ENCODE measurements at regions not wholly inside any gene's neighbourhood (a gene's known extent, or its start where the extent isn't known, plus 50 kb on each side); places are given as distances from the start of the nearest gene placed in this dataset.

GRCh38 chr4:135015771-135016170, 814.2 kb upstream of the PABPC4L start:
- no peaks in the 10 kb centered on the region for H3K36me3 ChIP-seq (ENCODE audit: control insufficient read depth, insufficient read depth, low read length)
- no peaks in the 10 kb centered on the region for H3K4me1 ChIP-seq (ENCODE audit: control insufficient read depth, insufficient read depth, low read length)
- H3K27me3 ChIP-seq (ENCODE audit: control insufficient read depth, insufficient read depth, low read length), result no peaks in the 10 kb centered on the region
- no peak overlapping the region for H3K4me3 ChIP-seq (ENCODE audit: low read depth, low read length)
- H3K9me3 ChIP-seq (ENCODE audit: control insufficient read depth, insufficient read depth, low read length), result no peaks in the 10 kb centered on the region
- no peak overlapping the region for H3K9ac ChIP-seq (ENCODE audit: low read depth, low read length)

DNA sequence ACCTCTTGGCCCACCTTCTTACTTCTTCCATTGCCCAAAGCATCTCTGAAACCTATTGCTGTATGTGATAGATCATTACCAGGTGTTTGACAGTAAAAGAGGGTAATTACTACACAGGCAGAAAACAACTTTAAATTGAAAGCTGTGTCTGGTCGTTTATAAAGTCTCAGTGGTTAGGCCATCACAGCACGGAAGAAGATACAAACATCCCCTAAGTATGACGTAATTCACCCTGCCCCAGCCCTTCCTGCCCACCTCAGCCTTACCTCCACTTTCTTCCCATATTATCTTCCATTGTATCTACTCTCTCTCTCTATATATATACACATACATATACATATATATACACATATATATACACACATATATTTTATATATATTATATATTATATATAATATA, 805.8 kb upstream of the PABPC4L start:
- Histone ChIP-seq H3K36me3 (ENCODE audit: control insufficient read depth, insufficient read depth, low read length) (no peaks in the 10 kb centered on the region), H3K9me3 (ENCODE audit: control insufficient read depth, insufficient read depth, low read length) (no peaks in the 10 kb centered on the region), H3K4me3 (ENCODE audit: low read depth, low read length) (no peak overlapping the region), H3K9ac (ENCODE audit: low read depth, low read length) (no peak overlapping the region), H3K27me3 (ENCODE audit: control insufficient read depth, insufficient read depth, low read length) (no peaks in the 10 kb centered on the region), H3K4me1 (ENCODE audit: control insufficient read depth, insufficient read depth, low read length) (peaks cover 4% of the 10 kb centered on the region)

- H3K9me3 ChIP-seq (ENCODE audit: control insufficient read depth, insufficient read depth, low read length), result no peaks in the 10 kb centered on the region
- no peaks in the 10 kb centered on the region for H3K27me3 ChIP-seq (ENCODE audit: control insufficient read depth, insufficient read depth, low read length)
- H3K36me3 ChIP-seq (ENCODE audit: control insufficient read depth, insufficient read depth, low read length), result no peaks in the 10 kb centered on the region
- no peak overlapping the region for H3K4me3 ChIP-seq (ENCODE audit: low read depth, low read length)
- H3K9ac ChIP-seq (ENCODE audit: low read depth, low read length), result no peak overlapping the region
- H3K4me1 ChIP-seq (ENCODE audit: control insufficient read depth, insufficient read depth, low read length), result no peaks in the 10 kb centered on the region
These were observed 797.6 kb upstream of the PABPC4L start for GRCh38 chr4:134999169-134999568.

DNA sequence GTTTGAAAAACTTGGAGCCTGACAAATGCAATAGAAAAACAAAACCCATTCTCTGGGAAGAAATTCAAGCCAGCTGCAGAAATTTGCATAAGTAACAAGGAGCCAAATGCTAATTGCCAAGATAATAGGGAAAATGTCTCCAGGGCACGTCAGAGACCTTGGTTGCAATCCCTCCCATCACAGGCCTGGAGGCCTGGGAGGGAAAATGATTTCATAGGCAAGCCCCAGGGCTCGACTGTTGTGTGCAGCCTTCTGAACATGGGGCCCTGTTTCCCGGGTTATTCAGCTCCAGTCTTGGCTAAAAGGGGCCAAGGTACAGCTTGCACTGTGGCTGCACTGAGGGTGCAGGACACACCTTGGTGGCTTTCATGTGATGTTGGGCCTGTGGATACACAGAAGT, 760.4 kb upstream of the PABPC4L start:
- Histone ChIP-seq H3K9ac (ENCODE audit: low read depth, low read length) (no peak overlapping the region), H3K9me3 (ENCODE audit: control insufficient read depth, insufficient read depth, low read length) (no peaks in the 10 kb centered on the region), H3K27me3 (ENCODE audit: control insufficient read depth, insufficient read depth, low read length) (no peaks in the 10 kb centered on the region), H3K4me3 (ENCODE audit: low read depth, low read length) (no peak overlapping the region), H3K36me3 (ENCODE audit: control insufficient read depth, insufficient read depth, low read length) (no peaks in the 10 kb centered on the region), H3K4me1 (ENCODE audit: control insufficient read depth, insufficient read depth, low read length) (no peaks in the 10 kb centered on the region)

GRCh38 chr4:134958862-134959261, 757.3 kb upstream of the PABPC4L start:
- H3K9ac ChIP-seq (ENCODE audit: low read depth, low read length), result no peak overlapping the region
- no peaks in the 10 kb centered on the region for H3K36me3 ChIP-seq (ENCODE audit: control insufficient read depth, insufficient read depth, low read length)
- no peaks in the 10 kb centered on the region for H3K27me3 ChIP-seq (ENCODE audit: control insufficient read depth, insufficient read depth, low read length)
- no peak overlapping the region for H3K4me3 ChIP-seq (ENCODE audit: low read depth, low read length)
- no peaks in the 10 kb centered on the region for H3K9me3 ChIP-seq (ENCODE audit: control insufficient read depth, insufficient read depth, low read length)
- H3K4me1 ChIP-seq (ENCODE audit: control insufficient read depth, insufficient read depth, low read length), result no peaks in the 10 kb centered on the region

DNA sequence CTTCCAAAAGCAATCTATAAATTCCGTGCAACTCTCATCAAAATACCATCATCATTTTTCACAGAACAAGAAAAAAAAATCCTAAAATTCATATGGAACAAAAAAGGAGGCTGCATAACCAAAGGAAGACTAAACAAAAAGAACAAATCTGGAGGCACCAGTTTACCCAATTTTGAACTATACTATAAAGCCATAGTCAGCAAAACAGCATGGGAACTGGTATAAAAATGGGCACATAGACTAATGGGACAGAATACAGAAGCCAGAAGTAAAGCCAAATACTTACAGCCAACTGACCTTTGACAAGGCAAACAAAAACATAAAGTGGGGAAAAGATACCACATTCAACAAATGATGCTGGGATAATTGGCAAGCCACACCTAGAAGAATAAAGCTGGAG, 753.5 kb upstream of the PABPC4L start:
- Histone ChIP-seq H3K36me3 (ENCODE audit: control insufficient read depth, insufficient read depth, low read length) (no peaks in the 10 kb centered on the region), H3K9me3 (ENCODE audit: control insufficient read depth, insufficient read depth, low read length) (no peaks in the 10 kb centered on the region), H3K4me1 (ENCODE audit: control insufficient read depth, insufficient read depth, low read length) (no peaks in the 10 kb centered on the region), H3K27me3 (ENCODE audit: control insufficient read depth, insufficient read depth, low read length) (no peaks in the 10 kb centered on the region), H3K9ac (ENCODE audit: low read depth, low read length) (no peak overlapping the region), H3K4me3 (ENCODE audit: low read depth, low read length) (no peak overlapping the region)

GRCh38 chr4:134952775-134953174, 751.2 kb upstream of the PABPC4L start:
- no peak overlapping the region for H3K9ac ChIP-seq (ENCODE audit: low read depth, low read length)
- no peaks in the 10 kb centered on the region for H3K36me3 ChIP-seq (ENCODE audit: control insufficient read depth, insufficient read depth, low read length)
- H3K9me3 ChIP-seq (ENCODE audit: control insufficient read depth, insufficient read depth, low read length), result no peaks in the 10 kb centered on the region
- H3K4me3 ChIP-seq (ENCODE audit: low read depth, low read length), result no peak overlapping the region
- H3K27me3 ChIP-seq (ENCODE audit: control insufficient read depth, insufficient read depth, low read length), result no peaks in the 10 kb centered on the region
- H3K4me1 ChIP-seq (ENCODE audit: control insufficient read depth, insufficient read depth, low read length), result no peaks in the 10 kb centered on the region

GRCh38 chr4:134952305-134952704, 750.7 kb upstream of the PABPC4L start:
- Histone ChIP-seq H3K36me3 (ENCODE audit: control insufficient read depth, insufficient read depth, low read length) (no peaks in the 10 kb centered on the region), H3K4me1 (ENCODE audit: control insufficient read depth, insufficient read depth, low read length) (no peaks in the 10 kb centered on the region), H3K27me3 (ENCODE audit: control insufficient read depth, insufficient read depth, low read length) (no peaks in the 10 kb centered on the region), H3K9ac (ENCODE audit: low read depth, low read length) (no peak overlapping the region), H3K4me3 (ENCODE audit: low read depth, low read length) (no peak overlapping the region), H3K9me3 (ENCODE audit: control insufficient read depth, insufficient read depth, low read length) (no peaks in the 10 kb centered on the region)

- no peak overlapping the region for H3K9ac ChIP-seq (ENCODE audit: low read depth, low read length)
These were observed 746.6 kb upstream of the PABPC4L start for GRCh38 chr4:134948110-134948642.

DNA sequence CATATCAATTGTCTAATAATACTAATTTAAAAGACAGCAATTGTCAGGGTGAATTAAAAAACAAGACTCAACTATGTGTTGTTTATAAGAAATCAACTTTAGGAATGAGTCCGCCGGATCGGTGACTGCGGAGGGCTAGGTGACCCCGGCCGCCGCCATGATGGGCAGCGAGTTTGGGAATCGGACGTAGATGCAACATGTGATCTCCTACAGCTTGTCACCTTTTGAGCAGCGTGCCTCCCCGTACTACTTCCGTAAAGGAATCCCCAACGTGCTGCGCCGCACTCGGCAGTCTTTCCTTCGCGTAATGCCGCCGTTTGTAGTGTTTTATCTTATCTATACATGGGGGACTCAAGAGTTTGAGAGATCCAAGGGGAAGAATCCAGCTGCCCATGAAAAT, 742.5 kb upstream of the PABPC4L start:
- Histone ChIP-seq H3K4me3 (ENCODE audit: low read depth, low read length) (no peak overlapping the region), H3K9me3 (ENCODE audit: control insufficient read depth, insufficient read depth, low read length) (no peaks in the 10 kb centered on the region), H3K9ac (ENCODE audit: low read depth, low read length) (no peak overlapping the region), H3K4me1 (ENCODE audit: control insufficient read depth, insufficient read depth, low read length) (no peaks in the 10 kb centered on the region), H3K27me3 (ENCODE audit: control insufficient read depth, insufficient read depth, low read length) (no peaks in the 10 kb centered on the region), H3K36me3 (ENCODE audit: control insufficient read depth, insufficient read depth, low read length) (no peaks in the 10 kb centered on the region)

More at GRCh38 chr4:134948110-134948642, 746.6 kb upstream of the PABPC4L start:
- H3K4me1 ChIP-seq (ENCODE audit: control insufficient read depth, insufficient read depth, low read length), result no peaks in the 10 kb centered on the region
- no peaks in the 10 kb centered on the region for H3K9me3 ChIP-seq (ENCODE audit: control insufficient read depth, insufficient read depth, low read length)
- no peaks in the 10 kb centered on the region for H3K27me3 ChIP-seq (ENCODE audit: control insufficient read depth, insufficient read depth, low read length)
- no peaks in the 10 kb centered on the region for H3K36me3 ChIP-seq (ENCODE audit: control insufficient read depth, insufficient read depth, low read length)
- H3K4me3 ChIP-seq (ENCODE audit: low read depth, low read length), result no peak overlapping the region

DNA sequence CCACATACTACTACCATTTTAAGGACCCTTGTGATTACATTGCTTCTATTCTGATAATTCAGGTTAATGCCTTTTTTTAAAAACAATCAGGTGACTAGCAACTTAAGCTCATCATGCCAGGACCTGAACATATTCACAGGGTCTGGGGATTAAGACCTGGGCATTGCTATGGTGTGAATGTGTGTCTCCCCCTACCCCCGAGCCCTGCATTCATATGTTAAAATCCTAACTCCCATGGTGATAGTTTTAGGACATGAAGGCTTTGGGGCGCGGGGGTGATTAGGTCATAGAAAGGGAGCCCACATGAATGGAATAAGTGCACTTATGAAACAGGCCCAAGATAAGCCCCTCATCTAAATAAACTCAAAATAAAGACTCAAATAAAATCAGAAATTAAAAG, 734.4 kb upstream of the PABPC4L start:
- no peak overlapping the region for H3K4me3 ChIP-seq (ENCODE audit: low read depth, low read length)
- H3K9me3 ChIP-seq (ENCODE audit: control insufficient read depth, insufficient read depth, low read length), result no peaks in the 10 kb centered on the region
- peaks cover 9% of the 10 kb centered on the region for H3K4me1 ChIP-seq (ENCODE audit: control insufficient read depth, insufficient read depth, low read length)
- no peaks in the 10 kb centered on the region for H3K27me3 ChIP-seq (ENCODE audit: control insufficient read depth, insufficient read depth, low read length)
- no peak overlapping the region for H3K9ac ChIP-seq (ENCODE audit: low read depth, low read length)
- no peaks in the 10 kb centered on the region for H3K36me3 ChIP-seq (ENCODE audit: control insufficient read depth, insufficient read depth, low read length)

DNA sequence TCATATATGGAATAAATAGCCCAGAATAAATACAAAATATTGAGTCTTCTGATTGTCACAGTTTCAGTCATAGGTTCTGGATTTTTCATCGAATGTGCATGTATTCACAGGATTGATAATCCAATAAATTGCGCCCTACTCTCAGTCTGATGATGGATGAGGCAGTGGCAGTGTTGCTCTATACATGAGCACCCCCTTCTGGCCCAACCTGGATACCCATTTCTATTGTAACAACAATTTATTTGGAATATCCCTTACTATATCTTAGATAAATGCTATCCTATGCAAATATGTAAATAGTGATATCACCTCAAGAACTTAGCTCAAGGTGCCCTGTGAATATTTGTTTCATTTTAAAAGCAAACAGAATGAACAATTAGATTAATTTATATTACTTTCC, 733.7 kb upstream of the PABPC4L start:
- Histone ChIP-seq H3K4me1 (ENCODE audit: control insufficient read depth, insufficient read depth, low read length) (peaks cover 9% of the 10 kb centered on the region), H3K9ac (ENCODE audit: low read depth, low read length) (no peak overlapping the region), H3K4me3 (ENCODE audit: low read depth, low read length) (no peak overlapping the region), H3K36me3 (ENCODE audit: control insufficient read depth, insufficient read depth, low read length) (no peaks in the 10 kb centered on the region), H3K27me3 (ENCODE audit: control insufficient read depth, insufficient read depth, low read length) (no peaks in the 10 kb centered on the region), H3K9me3 (ENCODE audit: control insufficient read depth, insufficient read depth, low read length) (no peaks in the 10 kb centered on the region)

Measured in iPS-15b (cell line).